ENCODE measurements at regions not wholly inside any gene's neighbourhood (a gene's known extent, or its start where the extent isn't known, plus 50 kb on each side); places are given as distances from the start of the nearest gene placed in this dataset.
A peak's percentile ranks its signal among the peaks of the same experiment; 100 is the strongest.

GRCh38 chr14:97640031-97640430 is 842.8 kb downstream of the VRK1 start:
- no peaks in the 10 kb centered on the region for H3K27me3 ChIP-seq (ENCODE audit: insufficient read depth, insufficient read length)
- H3K9me3 ChIP-seq (ENCODE audit: insufficient read depth, low read length) = peaks cover 6% of the 10 kb centered on the region; the same call in 1 of the 2 replicates
- H3K4me3 ChIP-seq (ENCODE audit: insufficient read length, low read depth) = no peak overlapping the region
- no peak for DNase-seq (ENCODE audit: low read depth, low spot score)
- TF ChIP-seq ZNF274 (IDR thresholded peaks at IDR 0.05; ENCODE audit: low read depth, low read length) (no peak), SUZ12 (IDR thresholded peaks at IDR 0.05; ENCODE audit: extremely low read depth, insufficient read depth, insufficient read length) (no peak), YY1 (IDR thresholded peaks at IDR 0.05; ENCODE audit: insufficient read depth, insufficient read length) (no peak)
- no peak overlapping the region for H3K9ac ChIP-seq (ENCODE audit: insufficient read length, low read depth)
- H3K4me1 ChIP-seq (ENCODE audit: insufficient read depth, insufficient read length) = peaks cover 5% of the 10 kb centered on the region
- no peaks in the 10 kb centered on the region for H3K36me3 ChIP-seq (ENCODE audit: insufficient read depth, insufficient read length, low read length)

- no peak for DNase-seq (ENCODE audit: low read depth, low spot score)
- TF ChIP-seq YY1 (IDR thresholded peaks at IDR 0.05; ENCODE audit: insufficient read depth, insufficient read length) (no peak), ZNF274 (IDR thresholded peaks at IDR 0.05; ENCODE audit: low read depth, low read length) (no peak), SUZ12 (IDR thresholded peaks at IDR 0.05; ENCODE audit: extremely low read depth, insufficient read depth, insufficient read length) (no peak)
- H3K9ac ChIP-seq (ENCODE audit: insufficient read length, low read depth) = no peak overlapping the region
Measured at GRCh38 chr14:97641827-97642226, 844.6 kb downstream of the VRK1 start.

GRCh38 chr14:97642631-97643030 is 845.4 kb downstream of the VRK1 start:
- H3K27me3 ChIP-seq (ENCODE audit: insufficient read depth, insufficient read length) = no peaks in the 10 kb centered on the region
- peaks cover 5% of the 10 kb centered on the region for H3K4me1 ChIP-seq (ENCODE audit: insufficient read depth, insufficient read length)
- TF ChIP-seq ZNF274 (IDR thresholded peaks at IDR 0.05; ENCODE audit: low read depth, low read length) = no peak
- no peak for TF ChIP-seq SUZ12 (IDR thresholded peaks at IDR 0.05; ENCODE audit: extremely low read depth, insufficient read depth, insufficient read length)
- no peaks in the 10 kb centered on the region for H3K36me3 ChIP-seq (ENCODE audit: insufficient read depth, insufficient read length, low read length)
- H3K9me3 ChIP-seq (ENCODE audit: insufficient read depth, low read length) = peaks cover 6% of the 10 kb centered on the region; the same call in 1 of the 2 replicates
- H3K9ac ChIP-seq (ENCODE audit: insufficient read length, low read depth) = no peak overlapping the region
- H3K4me3 ChIP-seq (ENCODE audit: insufficient read length, low read depth) = no peak overlapping the region
- DNase-seq (ENCODE audit: low read depth, low spot score) = no peak

More at GRCh38 chr14:97641827-97642226, 844.6 kb downstream of the VRK1 start:
- Histone ChIP-seq H3K36me3 (ENCODE audit: insufficient read depth, insufficient read length, low read length) (no peaks in the 10 kb centered on the region), H3K9me3 (ENCODE audit: insufficient read depth, low read length) (peaks cover 6% of the 10 kb centered on the region; the same call in 1 of the 2 replicates), H3K27me3 (ENCODE audit: insufficient read depth, insufficient read length) (no peaks in the 10 kb centered on the region), H3K4me1 (ENCODE audit: insufficient read depth, insufficient read length) (peaks cover 5% of the 10 kb centered on the region), H3K4me3 (ENCODE audit: insufficient read length, low read depth) (no peak overlapping the region)

- no peaks in the 10 kb centered on the region for H3K27me3 ChIP-seq (ENCODE audit: insufficient read depth, insufficient read length)
- H3K4me3 ChIP-seq (ENCODE audit: insufficient read length, low read depth) = no peak overlapping the region
- H3K36me3 ChIP-seq (ENCODE audit: insufficient read depth, insufficient read length, low read length) = no peaks in the 10 kb centered on the region
- no peaks in the 10 kb centered on the region for H3K4me1 ChIP-seq (ENCODE audit: insufficient read depth, insufficient read length)
- H3K9ac ChIP-seq (ENCODE audit: insufficient read length, low read depth) = no peak overlapping the region
- H3K9me3 ChIP-seq (ENCODE audit: insufficient read depth, low read length) = peaks cover 6% of the 10 kb centered on the region; the same call in 1 of the 2 replicates
- no peak for TF ChIP-seq SUZ12 (IDR thresholded peaks at IDR 0.05; ENCODE audit: extremely low read depth, insufficient read depth, insufficient read length)
- TF ChIP-seq YY1 (IDR thresholded peaks at IDR 0.05; ENCODE audit: insufficient read depth, insufficient read length) = no peak
- no peak for TF ChIP-seq ZNF274 (IDR thresholded peaks at IDR 0.05; ENCODE audit: low read depth, low read length)
- DNase-seq (ENCODE audit: low read depth, low spot score) = no peak
Measured at GRCh38 chr14:97644365-97644764, 847.2 kb downstream of the VRK1 start.

- Histone ChIP-seq H3K36me3 (ENCODE audit: insufficient read depth, insufficient read length, low read length) (no peaks in the 10 kb centered on the region), H3K9me3 (ENCODE audit: insufficient read depth, low read length) (no peaks in the 10 kb centered on the region)
- TF ChIP-seq SUZ12 (IDR thresholded peaks at IDR 0.05; ENCODE audit: extremely low read depth, insufficient read depth, insufficient read length) (no peak), YY1 (IDR thresholded peaks at IDR 0.05; ENCODE audit: insufficient read depth, insufficient read length) (no peak), ZNF274 (IDR thresholded peaks at IDR 0.05; ENCODE audit: low read depth, low read length) (no peak)
Measured at GRCh38 chr14:97649752-97650151, 852.6 kb downstream of the VRK1 start.

GRCh38 chr14:97655169-97655948 is 858.2 kb downstream of the VRK1 start:
- no peaks in the 10 kb centered on the region for H3K27me3 ChIP-seq (ENCODE audit: insufficient read depth, insufficient read length)
- TF ChIP-seq YY1 (IDR thresholded peaks at IDR 0.05; ENCODE audit: insufficient read depth, insufficient read length) = no peak
- TF ChIP-seq ZNF274 (IDR thresholded peaks at IDR 0.05; ENCODE audit: low read depth, low read length) = no peak
- no peak for TF ChIP-seq SUZ12 (IDR thresholded peaks at IDR 0.05; ENCODE audit: extremely low read depth, insufficient read depth, insufficient read length)
- H3K4me1 ChIP-seq (ENCODE audit: insufficient read depth, insufficient read length) = peaks cover 2% of the 10 kb centered on the region
- H3K9me3 ChIP-seq (ENCODE audit: insufficient read depth, low read length) = no peaks in the 10 kb centered on the region
- peak; percentile 43 for DNase-seq (ENCODE audit: low read depth, low spot score)
- no peak overlapping the region for H3K9ac ChIP-seq (ENCODE audit: insufficient read length, low read depth)
- no peak overlapping the region for H3K4me3 ChIP-seq (ENCODE audit: insufficient read length, low read depth)
- H3K36me3 ChIP-seq (ENCODE audit: insufficient read depth, insufficient read length, low read length) = no peaks in the 10 kb centered on the region

More at GRCh38 chr14:97649752-97650151, 852.6 kb downstream of the VRK1 start:
- H3K9ac ChIP-seq (ENCODE audit: insufficient read length, low read depth) = no peak overlapping the region
- peaks cover 2% of the 10 kb centered on the region for H3K4me1 ChIP-seq (ENCODE audit: insufficient read depth, insufficient read length)
- DNase-seq (ENCODE audit: low read depth, low spot score) = no peak
- H3K27me3 ChIP-seq (ENCODE audit: insufficient read depth, insufficient read length) = no peaks in the 10 kb centered on the region
- no peak overlapping the region for H3K4me3 ChIP-seq (ENCODE audit: insufficient read length, low read depth)

GRCh38 chr14:97657609-97658008 is 860.4 kb downstream of the VRK1 start:
- Histone ChIP-seq H3K4me1 (ENCODE audit: insufficient read depth, insufficient read length) (peaks cover 2% of the 10 kb centered on the region), H3K9me3 (ENCODE audit: insufficient read depth, low read length) (no peaks in the 10 kb centered on the region), H3K4me3 (ENCODE audit: insufficient read length, low read depth) (no peak overlapping the region), H3K36me3 (ENCODE audit: insufficient read depth, insufficient read length, low read length) (no peaks in the 10 kb centered on the region), H3K27me3 (ENCODE audit: insufficient read depth, insufficient read length) (no peaks in the 10 kb centered on the region), H3K9ac (ENCODE audit: insufficient read length, low read depth) (no peak overlapping the region)
- TF ChIP-seq SUZ12 (IDR thresholded peaks at IDR 0.05; ENCODE audit: extremely low read depth, insufficient read depth, insufficient read length) (no peak), YY1 (IDR thresholded peaks at IDR 0.05; ENCODE audit: insufficient read depth, insufficient read length) (no peak), ZNF274 (IDR thresholded peaks at IDR 0.05; ENCODE audit: low read depth, low read length) (no peak)
- no peak for DNase-seq (ENCODE audit: low read depth, low spot score)
